NCI-H748 treated with DMSO at 0.1 percent for 48 hours (cell line): ENCODE measurements at regions not wholly inside any gene's neighbourhood (a gene's known extent, or its start where the extent isn't known, plus 50 kb on each side); places are given as distances from the start of the nearest gene placed in this dataset.
"Not testable (repeated sequence)": the region's sequence is repeated elsewhere in the genome, so short reads cannot be mapped to it uniquely, and the experiment has no call there.

Source experiments
- DNase-seq: peaks from one replicate; lab custom pipeline; 2025; lab: John Stamatoyannopoulos, UW

DNA sequence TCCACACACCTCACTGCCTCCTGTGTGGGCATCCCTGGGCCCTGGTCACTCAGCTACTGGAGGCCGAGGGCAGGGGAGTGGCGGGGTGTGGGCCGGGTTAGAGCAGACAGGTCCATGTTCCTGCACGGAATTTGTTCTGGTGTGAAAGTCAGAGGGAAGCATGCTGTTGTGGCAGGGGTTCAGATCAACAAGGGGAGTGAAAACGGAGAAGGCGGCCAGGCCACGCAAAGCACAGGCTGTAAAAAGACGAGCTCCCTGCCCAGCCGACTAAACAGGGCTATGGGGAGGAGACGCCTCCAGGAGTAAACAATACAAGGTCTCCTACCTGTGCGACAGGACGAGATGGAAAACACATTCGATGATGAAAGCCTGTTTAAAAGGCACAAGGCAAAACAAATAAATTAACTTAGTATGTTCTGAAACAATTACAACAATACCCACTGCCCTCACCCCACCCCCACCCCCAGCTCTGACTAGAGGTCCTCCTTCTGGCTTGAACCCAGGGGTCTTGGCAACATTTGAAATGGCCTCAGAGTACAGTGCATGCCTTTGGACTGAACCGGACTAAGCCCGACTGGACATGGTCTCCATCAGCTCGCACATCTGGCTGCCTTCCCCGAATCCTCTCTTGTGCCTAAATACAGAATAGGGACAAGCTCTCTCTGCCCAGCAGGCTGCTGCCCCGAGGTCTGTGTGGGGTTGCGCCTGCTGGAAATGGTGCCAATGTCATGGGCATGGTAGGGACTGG lies 274.9 kb upstream of the DIO3 start:
- no peak for DNase-seq

DNA sequence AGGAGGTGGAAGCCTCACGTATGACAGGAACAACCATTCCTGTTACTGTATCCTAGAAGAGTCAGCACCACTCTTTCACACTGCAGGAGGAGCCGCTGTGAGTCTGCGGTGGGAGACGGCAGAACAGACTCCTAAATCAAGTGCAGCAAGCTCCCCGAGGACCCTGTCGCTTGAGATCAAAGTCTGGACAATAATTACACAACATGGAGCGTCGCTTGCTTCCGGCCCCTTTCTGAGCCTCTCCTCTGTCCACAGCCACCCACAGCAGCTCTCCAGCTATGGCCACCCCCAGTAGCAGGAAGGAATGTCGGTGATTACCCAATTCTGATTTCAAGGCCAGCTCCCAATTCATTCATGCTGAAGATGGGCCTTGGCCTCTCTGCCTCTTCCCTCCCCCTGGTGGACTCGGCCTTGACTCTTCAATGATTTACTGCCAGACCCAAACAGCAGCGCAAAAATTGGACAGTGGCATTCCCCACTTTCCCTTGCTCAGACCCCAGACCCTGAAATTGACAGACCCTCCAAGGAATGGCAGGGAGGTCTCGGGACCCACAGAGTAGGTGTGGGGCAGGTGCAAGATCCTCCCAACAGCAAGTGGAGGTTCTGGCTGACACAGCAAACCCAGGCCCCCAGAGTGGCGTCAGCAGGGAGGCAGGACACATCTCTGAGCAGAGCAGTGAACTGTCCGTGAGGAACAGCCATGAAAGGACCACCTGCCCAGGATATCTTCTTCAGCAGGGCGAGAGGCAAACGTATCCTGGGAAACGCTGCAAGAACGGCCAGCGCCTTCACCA lies 272.7 kb upstream of the DIO3 start:
- DNase-seq = no peak

DNA sequence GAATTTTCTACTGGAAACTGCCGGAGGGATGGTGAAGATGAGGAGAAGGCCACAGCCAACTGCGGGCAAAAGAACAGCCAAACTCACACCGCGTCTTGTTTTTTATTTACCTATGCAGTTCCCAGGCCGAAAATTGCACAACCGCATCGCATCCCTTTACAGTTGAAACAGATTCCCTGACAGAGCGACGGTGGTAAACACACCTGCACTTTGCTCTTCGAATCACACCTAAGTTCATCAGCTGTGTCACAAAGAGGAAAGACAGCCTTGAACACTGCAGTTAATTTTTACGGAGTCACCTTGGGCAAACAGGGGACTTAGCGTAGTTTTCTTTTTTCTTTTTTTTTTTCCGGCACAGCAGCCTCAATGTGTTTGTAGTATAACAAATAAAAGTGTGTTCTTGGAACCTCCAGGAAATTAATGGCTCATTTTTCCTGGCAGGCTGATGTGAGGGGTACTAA lies 272.0 kb upstream of the DIO3 start:
- no peak for DNase-seq

DNA sequence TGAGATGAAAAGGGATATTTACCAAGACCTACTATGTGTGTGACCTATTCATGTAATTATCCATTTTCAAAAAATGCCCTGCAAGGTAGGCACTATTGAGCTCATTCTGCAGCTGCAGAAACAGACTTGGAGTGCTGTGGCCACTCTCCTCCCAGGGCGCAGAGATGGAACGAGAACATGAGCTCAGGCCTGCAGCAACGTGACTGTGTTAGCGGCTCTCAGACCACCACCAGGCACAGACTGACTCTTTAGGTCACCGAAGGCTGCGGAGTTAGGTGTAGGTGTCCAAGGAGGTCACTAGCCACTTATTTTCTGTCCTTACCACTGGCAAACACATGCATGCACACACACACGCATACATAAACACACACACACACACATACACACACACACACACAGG lies 271.4 kb upstream of the DIO3 start:
- DNase-seq = no peak

DNA sequence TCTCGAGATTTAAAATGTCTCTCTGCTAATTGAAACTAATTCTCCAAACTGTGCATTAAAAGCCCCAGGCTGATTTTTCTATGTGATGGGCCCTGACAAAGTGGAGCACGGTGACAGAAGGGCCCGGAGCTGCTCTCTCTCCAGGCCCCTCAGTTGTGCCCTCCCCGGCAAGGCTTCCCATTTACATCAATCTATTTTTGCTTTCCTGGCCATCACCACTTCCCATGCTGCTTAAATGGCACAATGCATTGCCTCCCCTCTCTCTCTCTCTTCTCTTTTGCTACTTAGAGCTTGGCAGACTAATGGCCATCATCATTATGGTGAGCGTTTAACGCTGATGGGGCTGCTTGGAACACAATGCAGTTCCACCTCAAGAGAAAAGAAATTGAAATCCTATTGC lies 270.7 kb upstream of the DIO3 start:
- no peak for DNase-seq

DNA sequence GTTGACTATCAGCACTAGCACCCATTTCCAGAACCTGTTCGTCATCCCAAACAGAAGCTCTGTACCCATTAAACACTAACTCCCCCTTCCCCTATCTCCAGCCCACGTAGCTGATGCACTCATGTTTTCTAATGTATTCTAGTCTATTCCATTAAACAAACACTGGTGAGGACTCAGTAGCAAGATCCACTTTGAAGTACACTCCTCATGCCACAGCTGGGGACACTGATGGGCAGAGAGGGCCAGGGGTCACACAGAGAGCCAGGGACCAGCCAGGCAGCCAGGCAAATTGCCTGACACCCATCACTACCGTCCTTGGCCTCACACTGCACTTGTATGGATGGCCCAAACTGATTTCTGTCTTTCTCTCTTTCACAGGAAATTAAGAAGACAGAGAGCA lies 269.9 kb upstream of the DIO3 start:
- no peak for DNase-seq

DNA sequence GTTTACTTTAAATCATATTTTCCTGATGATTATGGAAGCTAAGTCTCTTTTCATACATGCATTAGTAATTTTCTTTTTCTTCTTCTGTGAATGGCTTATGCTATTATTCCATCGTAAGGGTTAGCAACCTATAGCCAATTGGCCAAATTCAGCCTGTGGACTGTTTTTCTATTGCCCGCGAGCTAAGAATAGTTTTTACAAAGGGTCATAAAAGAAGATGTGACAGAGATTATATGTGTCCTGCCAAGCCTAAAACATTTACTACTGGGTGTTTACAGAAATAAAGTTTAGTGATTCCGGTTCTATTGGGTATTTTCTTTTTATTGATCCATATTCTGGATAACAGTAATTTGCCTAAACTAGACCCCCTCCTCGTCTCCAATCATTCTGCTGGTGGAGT lies 268.8 kb upstream of the DIO3 start:
- DNase-seq = no peak

DNA sequence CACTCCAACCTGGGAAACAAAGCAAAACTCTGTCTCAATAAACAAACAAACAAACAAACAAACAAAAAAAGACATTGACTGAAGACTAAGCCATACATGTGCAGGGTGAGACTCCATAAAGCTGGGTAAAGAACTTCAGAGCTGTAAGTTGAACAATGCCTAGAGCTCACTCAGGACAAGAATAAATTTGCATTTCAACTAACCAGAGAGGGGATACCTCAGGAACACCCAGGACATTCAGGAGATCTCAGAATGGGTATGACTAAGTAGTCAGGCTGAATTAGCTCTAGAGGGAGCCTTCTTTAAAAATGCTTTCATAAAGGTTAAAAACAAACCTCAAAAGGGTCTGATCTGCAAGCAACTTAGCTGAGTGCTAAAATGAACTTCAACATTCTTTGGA lies 267.7 kb upstream of the DIO3 start:
- no peak for DNase-seq

DNA sequence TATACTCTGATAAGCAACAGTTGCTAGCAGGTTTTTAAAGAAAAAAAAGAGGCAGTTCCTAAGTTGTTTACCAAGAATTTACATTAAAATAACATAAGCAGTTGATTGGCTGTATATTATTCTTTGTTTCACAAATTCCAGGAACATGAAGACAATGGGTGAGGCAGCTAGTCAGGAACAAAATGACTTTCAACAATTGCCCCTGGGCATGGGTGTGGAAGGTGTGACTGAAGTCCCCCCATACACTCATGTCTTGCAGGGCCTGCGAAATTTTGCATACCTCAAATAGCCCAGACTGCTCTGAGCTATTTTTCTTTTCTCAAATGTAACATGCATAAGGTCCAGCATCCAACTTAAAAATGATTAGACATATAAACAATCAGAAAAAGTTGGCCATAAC lies 267.2 kb upstream of the DIO3 start:
- no peak for DNase-seq

DNA sequence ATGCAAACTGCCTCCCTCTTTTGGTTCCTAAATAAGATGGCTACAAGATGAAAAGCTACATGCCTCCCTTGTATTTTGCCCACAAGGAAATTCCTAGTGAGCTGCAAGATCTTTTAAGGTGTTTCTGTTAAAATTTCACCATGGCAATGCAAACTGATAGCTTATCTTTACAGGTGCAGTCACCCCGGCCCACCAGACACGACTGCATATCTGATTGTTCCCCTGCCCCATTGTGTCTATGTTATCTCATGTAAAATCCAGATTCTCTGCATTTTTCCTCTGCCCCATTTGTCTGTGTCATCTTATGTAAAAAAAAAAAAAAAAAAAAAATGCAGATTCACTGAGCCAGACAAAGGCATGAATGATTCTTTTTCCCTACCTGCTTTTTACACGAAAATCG lies 261.5 kb upstream of the DIO3 start:
- DNase-seq = not testable (repeated sequence)

DNA sequence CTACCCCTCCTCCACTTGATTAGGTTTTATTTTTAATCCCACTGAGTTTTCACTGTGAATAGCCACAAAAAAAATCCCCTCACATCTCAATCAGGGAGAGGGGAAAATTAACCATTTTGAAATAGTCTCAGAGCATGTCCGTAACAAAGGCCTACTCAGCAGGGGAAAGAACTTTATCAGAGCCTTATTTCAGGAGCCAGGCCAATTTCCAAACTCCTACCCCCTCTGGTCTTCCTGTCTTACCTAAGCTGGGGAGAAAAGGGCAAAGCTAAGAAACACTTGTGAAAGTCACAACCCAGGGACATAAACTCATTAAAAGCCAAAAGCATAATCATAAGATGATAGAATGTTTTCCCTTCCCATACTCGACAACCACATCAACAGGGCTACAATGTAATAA lies 260.3 kb upstream of the DIO3 start:
- DNase-seq = no peak

DNA sequence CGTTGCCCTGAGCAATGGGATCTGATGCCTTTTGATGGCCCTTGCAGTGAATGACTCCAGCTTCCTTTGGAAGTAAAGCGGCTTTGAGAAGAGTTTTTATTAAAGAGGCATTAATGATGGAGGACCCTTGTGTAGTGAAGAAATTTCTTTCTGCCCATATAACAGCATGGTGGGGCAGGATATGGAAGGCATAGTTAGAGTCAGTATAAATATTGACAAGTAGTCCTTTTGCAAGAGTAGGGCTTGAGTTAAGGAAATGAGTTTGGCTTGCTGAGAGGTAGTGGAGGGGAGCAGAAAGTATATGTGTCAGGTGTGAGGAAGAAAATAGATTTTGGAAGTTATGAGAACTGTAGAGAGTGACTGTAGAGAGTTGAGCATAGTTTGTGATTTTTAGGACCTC lies 254.1 kb upstream of the DIO3 start:
- not testable (repeated sequence) for DNase-seq

DNA sequence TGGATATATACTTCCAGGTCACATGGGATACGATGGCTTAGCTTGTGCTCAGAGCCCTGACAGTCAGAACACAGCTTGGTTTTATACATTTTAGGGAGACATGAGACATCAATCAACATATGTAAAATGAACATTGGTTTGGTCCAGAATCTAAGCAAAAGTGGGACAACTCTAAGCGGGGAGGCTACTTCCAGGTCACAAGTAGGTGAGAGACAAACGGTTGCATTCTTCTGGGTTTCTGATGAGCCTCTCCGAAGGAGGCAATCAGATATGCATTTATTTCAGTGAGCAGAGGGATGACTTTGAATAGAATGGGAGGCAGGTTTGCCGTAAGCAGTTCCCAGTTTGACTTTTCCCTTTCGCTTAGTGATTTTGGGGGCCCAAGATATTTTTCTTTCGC lies 250.1 kb upstream of the DIO3 start:
- DNase-seq = not testable (repeated sequence)

DNA sequence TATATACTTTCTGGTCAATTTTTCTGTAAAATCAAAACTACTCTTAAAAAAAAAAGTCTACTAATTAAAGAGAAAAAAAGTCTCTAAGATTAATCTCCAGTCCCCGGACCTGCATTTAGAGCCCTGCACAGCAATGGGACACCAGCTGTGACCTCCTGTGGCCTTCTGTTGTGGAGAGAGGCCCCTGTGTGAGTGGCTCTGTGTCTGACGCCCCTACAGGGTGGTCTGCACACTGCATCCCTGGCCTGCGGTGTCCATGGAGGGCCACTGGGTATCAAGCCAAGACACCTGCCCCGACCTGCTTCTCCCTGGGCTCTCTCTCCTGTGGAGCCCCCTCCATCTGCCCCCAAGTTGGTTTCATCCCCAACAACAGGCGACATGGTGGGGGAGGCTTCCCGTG lies 248.0 kb upstream of the DIO3 start:
- no peak for DNase-seq

DNA sequence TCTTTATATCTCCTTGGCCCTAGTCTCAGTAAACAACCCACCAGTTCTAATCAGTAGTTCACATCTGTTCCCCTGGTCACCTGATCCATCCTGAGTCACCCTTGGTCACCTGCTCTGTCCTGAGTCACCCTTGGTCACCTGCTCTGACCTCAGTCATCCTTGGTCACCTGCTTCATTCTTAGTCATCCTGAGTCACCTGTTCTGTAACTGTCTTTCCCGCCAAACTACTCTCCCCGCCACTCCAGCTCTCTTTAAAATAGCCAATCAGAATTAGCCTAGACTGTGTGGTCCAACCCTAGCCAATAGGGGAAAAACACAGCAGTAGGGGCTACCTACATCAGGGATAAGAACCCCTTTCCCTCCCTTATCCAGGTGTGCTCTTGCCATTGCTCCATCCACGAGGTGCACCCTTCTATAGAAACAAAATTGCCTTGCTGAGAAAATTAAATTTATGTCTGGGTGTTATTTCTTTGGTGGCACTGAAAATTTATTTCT lies 245.4 kb upstream of the DIO3 start:
- DNase-seq = no peak

DNA sequence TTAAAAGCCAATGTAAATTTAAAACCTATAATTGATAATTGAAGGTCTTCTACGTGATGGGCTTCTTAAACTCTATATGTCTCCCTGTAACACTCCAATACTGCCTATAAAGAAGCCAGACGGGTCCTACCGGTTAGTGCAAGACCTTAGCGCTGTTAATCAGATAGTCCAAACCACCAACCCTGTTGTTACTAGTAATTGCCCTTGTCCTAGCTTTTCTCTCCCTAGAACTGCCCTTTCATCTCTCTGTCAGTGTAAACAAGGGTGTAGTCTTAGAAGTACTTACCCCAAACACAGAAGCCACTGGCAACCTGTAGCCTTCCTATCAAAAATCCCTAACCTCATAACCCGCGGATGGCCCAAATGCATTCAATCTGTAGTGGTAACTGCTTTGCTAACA lies 243.0 kb upstream of the DIO3 start:
- peak; percentile 91 for DNase-seq

DNA sequence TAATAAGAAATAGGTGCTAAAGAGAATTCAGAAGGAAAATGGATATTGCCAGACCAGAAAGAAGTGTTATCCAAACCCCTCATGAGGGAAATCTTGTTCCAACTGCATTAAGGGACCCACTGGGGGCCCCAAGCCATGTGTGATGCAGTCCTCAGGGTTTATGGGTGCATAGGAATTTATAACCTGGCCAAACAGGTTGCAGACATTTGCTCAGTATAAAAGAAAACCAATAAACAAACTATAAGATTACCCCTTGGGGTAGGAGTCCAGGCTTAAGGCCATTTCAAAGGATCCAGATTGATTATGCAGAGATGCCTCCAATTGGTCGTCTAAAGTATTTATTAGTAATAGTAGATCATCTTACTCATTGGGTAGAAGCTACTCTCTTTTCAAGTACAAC lies 240.9 kb upstream of the DIO3 start:
- no peak for DNase-seq

DNA sequence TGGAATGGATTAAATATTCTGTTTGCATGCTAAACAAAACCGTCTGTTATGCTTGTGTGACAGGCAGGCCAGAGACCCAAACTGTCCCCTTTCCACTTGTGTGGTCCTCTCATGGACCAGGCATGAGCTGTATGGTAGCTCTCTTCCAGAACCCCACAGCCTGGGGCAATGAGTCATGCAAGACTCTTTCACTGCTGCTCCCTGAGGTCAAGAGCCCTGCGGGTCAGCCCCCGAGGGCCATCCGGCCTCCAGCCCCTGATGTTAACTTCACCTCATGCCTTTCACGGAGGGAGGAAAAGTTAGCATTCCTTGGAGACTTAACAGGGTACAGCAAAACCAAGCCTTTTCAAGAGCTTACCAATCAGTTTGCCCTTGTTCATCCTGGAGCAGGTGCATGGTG lies 239.1 kb upstream of the DIO3 start:
- no peak for DNase-seq

DNA sequence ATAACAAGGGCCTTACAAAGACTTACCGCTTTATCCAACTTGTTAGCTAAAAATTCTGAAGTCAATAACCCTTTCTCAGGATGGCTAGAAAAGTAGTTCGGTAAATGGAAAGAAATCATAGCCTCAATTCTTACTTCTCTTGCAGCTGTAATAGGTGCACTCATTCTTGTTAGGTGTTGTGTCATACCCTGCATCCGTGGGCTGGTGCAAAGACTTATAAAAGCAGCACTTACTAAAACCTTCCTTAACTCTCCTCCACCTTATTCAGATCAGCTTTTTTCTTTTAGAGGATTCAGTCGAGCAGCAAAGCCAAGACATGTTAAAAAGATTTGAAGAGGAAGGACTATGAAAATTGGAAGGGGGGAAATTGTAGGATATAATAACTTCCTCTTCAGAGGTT lies 238.2 kb upstream of the DIO3 start:
- no peak for DNase-seq

DNA sequence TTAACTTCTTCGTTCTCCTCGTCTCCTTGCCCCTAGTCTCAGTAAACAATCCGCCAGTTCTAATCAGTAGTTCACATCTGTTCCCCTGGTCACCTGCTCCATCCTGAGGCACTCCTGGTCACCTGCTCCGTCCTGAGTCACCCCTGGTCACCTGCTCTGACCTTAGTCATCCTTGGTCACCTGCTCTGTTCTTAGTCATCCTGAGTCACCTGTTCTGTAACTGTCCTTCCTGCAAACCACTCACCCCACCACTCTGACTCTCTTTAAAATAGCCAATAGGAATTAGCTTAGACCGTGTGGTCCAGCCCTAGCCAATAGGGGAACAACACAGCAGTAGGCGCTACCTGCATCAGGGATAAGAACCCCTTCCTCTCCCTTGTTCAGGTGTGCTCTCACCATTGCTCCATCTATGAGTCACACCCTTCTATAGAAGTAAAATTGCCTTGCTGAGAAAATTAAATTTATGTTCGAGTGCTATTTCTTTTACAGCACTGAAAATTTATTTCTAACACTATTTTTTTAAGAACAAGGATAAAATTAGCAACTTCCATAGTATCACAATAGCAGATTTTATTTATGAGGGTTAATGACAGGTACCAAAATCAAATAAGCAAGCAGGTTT lies 237.6 kb upstream of the DIO3 start:
- not testable (repeated sequence) for DNase-seq

DNA sequence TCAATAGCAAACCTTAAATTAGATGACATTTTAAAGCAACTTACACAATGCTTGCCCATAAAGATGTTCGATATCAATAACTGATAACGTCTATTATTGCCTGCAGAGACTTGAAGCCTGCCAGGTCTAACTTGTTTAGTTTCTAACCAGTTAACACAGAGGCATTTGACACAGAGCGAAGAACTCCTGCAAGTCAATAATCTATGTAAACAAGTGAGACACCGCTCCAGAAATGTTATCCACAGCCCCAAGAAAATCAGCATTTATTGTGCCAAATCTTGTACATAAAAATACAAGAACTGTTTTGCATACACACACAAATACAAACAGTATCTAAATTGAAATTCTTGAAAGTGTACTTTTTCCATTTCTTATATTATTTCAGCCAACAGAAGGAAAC lies 236.0 kb upstream of the DIO3 start:
- DNase-seq = no peak

DNA sequence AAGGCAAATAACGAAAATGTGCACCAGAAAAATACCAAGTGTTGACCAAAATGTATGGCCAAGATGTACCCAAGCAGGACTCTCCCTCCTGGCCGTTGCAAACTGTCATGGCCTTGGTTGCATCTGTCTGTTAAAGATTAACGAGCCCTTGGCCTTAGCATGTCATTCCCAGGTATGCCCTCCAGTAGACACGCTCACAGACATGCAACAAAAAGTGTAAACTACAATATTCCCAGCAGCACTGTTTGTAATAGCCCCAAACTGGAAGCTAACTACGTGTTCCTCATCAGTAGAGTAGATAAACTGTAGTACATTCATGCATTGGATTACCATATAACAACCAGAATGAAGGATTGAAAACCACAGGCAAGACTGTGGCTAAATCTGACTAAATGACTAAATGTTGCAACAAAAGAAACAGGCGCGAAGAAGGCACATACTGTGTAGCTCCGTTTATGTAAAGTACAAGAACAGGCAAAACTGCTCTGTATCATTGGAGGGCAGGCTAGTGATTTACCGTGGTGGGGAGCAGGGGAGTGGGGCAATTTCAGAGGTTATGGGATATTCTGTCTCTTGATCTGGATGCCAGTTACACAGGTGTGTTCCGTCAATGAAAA lies 232.8 kb upstream of the DIO3 start:
- no peak for DNase-seq
